ENCODE measurements at regions not wholly inside any gene's neighbourhood (a gene's known extent, or its start where the extent isn't known, plus 50 kb on each side); places are given as distances from the start of the nearest gene placed in this dataset.

DNA sequence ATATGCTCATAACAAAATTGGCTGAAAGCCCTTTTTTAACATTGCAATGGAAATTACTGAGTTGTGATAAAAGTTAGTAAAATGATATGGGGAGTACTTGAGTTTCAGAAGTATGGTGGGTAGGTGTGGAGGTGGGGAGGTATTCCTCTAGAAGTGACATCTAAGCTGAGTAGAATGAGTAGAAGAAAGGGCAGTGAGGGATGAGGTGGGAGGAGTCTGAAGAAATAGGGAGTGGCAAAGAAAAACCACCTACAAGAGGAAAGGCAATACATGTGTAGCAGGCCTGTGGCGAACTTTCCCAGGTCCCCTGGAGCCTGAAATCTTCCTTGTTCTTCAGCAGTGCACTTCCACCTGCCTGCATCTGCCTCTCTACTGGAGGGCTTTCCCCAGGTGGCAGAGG is 52.8 kb upstream of the DIPK2A start:
- TF ChIP-seq CTCF (IDR thresholded peaks at IDR 0.05; ENCODE audit: extremely low read depth in 1 of 2, insufficient read depth in 1 of 2, low read depth in 1 of 2, low read length in 2 of 2) (no peak), POLR2AphosphoS5 (IDR thresholded peaks at IDR 0.05; ENCODE audit: insufficient read depth, low read depth, low read length) (no peak), MYC (IDR thresholded peaks at IDR 0.05; ENCODE audit: low read depth, low read length) (no peak), JUN (IDR thresholded peaks at IDR 0.05; ENCODE audit: borderline replicate concordance, insufficient read depth, insufficient read length, low read depth) (no peak), EZH2 (IDR thresholded peaks at IDR 0.05; ENCODE audit: borderline replicate concordance, low read depth, low read length, severe bottlenecking) (no peak), POLR2A (IDR thresholded peaks at IDR 0.05; ENCODE audit: low read depth, low read length) (no peak), GATA2 (IDR thresholded peaks at IDR 0.05; ENCODE audit: insufficient read depth, insufficient read length, low read depth, low read length) (no peak), FOS (IDR thresholded peaks at IDR 0.05; ENCODE audit: borderline replicate concordance, insufficient read depth, low read length) (no peak)
- TF ChIP-seq, protein P1, sequence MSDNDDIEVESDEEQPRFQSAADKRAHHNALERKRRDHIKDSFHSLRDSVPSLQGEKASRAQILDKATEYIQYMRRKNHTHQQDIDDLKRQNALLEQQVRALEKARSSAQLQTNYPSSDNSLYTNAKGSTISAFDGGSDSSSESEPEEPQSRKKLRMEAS (IDR thresholded peaks at IDR 0.05; ENCODE audit: insufficient read depth, insufficient read length), result no peak

Measured in endothelial cell of umbilical vein (primary cell).